Tibial nerve (tissue), 4 donors: ENCODE measurements at regions not wholly inside any gene's neighbourhood (a gene's known extent, or its start where the extent isn't known, plus 50 kb on each side); places are given as distances from the start of the nearest gene placed in this dataset.

Source experiments
- DNase-seq, 2 donors: peaks; one replicate each; pipeline ENCODE4 v3.0.0-alpha.2; 2019; ENCODE audit warnings: low spot score in 2 of 2
- H3K27ac ChIP-seq, 4 donors: fragments of 200-600 bp; sonication (generic) in 3 of 4; one replicate each; pipeline ENCODE4 v1.5.1; 2017 to 2019; ENCODE audit warnings: mild to moderate bottlenecking in 1 of 4
- H3K27me3 ChIP-seq, 2 donors: fragments of 200-600 bp; sonication (generic) in 1 of 2; one replicate each; pipeline versions ENCODE4 v1.5.1 to v1.6.0; 2017 to 2019
- H3K36me3 ChIP-seq, 3 donors: fragments of 200-600 bp; sonication (generic); one replicate each; pipeline ENCODE4 v1.5.1; 2018 to 2019
- H3K4me1 ChIP-seq, 4 donors: fragments of 200-600 bp; sonication (generic) in 3 of 4; one replicate each; pipeline ENCODE4 v1.5.1; 2017 to 2019
- H3K4me3 ChIP-seq, 4 donors: fragments of 200-600 bp; sonication (generic) in 3 of 4; one replicate each; pipeline ENCODE4 v1.5.1; 2017 to 2019; ENCODE audit warnings: mild to moderate bottlenecking in 1 of 4, moderate library complexity in 1 of 4
- H3K9me3 ChIP-seq, 4 donors: fragments of 200-600 bp; sonication (generic) in 3 of 4; one replicate each; pipeline ENCODE4 v1.5.1; 2017 to 2019
- EP300 ChIP-seq, 2 donors: sonication (generic); formaldehyde crosslinking; IDR thresholded peaks; one replicate each; pipeline ENCODE4 v1.6.1; 2017; ENCODE audit warnings: antibody characterized with exemption in 2 of 2, mild to moderate bottlenecking in 1 of 2
- POLR2A ChIP-seq, 2 donors: fragments of 450-650 bp; IDR thresholded peaks; one replicate each; pipeline ENCODE4 v1.6.1; 2017; ENCODE audit warnings: antibody characterized with exemption in 2 of 2, mild to moderate bottlenecking in 2 of 2, moderate library complexity in 2 of 2
- WGBS, 2 donors: methylation state at CpG; one replicate each; pipeline ENCODE4 v1.1.5; 2018; 5-methylcytosine and 5-hydroxymethylcytosine counted together
- TF ChIP-seq, protein P1 (sequence below), 5 experiments: fragments of 200-600 bp in 3 of 5; fragments of 450-650 bp in 2 of 5; sonication (generic) in 3 of 5; IDR thresholded peaks; one replicate each; pipeline ENCODE4 v1.5.1; 2016 to 2019; ENCODE audit warnings: antibody characterized with exemption in 5 of 5, mild to moderate bottlenecking in 3 of 5, moderate library complexity in 2 of 5

- no peak for DNase-seq
- WGBS, 2 donors, result 78 to 79% methylated on average over 6 of the region's 6 CpGs
- Histone ChIP-seq H3K4me3 (no peak overlapping the region), H3K27ac (no peak overlapping the region), H3K9me3 (no peaks in the 10 kb centered on the region), H3K36me3 (no peaks in the 10 kb centered on the region), H3K4me1 (no peaks in the 10 kb centered on the region), H3K27me3 (no peaks in the 10 kb centered on the region)
- TF ChIP-seq EP300 (IDR thresholded peaks at IDR 0.05), result no peak
Measured at GRCh38 chr2:142536966-142537365, 340.5 kb upstream of the KYNU start.

DNA sequence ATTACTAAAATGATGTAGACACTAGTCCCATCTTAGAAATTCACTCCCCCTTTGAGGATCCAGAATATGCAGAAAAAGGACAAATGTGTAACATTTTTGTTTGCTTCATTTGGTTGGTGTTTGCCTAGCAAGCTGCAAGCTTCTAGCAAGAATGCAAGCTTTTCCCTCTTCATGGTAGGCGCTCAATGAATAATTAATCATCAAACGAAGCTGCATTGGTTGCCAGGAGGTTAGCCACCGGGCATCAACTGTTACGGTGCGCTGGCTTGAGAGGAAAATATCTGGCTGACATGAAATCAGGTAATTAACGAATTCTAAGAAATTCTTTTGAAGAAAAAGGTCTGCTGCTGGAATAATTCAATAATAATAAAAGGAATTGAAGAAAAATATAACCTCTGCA, 341.0 kb upstream of the KYNU start:
- H3K4me1 ChIP-seq, result no peaks in the 10 kb centered on the region
- H3K4me3 ChIP-seq, result no peak overlapping the region
- TF ChIP-seq POLR2A (IDR thresholded peaks at IDR 0.05) (no peak), EP300 (IDR thresholded peaks at IDR 0.05) (no peak)
- TF ChIP-seq, protein P1, sequence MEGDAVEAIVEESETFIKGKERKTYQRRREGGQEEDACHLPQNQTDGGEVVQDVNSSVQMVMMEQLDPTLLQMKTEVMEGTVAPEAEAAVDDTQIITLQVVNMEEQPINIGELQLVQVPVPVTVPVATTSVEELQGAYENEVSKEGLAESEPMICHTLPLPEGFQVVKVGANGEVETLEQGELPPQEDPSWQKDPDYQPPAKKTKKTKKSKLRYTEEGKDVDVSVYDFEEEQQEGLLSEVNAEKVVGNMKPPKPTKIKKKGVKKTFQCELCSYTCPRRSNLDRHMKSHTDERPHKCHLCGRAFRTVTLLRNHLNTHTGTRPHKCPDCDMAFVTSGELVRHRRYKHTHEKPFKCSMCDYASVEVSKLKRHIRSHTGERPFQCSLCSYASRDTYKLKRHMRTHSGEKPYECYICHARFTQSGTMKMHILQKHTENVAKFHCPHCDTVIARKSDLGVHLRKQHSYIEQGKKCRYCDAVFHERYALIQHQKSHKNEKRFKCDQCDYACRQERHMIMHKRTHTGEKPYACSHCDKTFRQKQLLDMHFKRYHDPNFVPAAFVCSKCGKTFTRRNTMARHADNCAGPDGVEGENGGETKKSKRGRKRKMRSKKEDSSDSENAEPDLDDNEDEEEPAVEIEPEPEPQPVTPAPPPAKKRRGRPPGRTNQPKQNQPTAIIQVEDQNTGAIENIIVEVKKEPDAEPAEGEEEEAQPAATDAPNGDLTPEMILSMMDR (IDR thresholded peaks at IDR 0.05), result no peak
- no peaks in the 10 kb centered on the region for H3K9me3 ChIP-seq
- no peaks in the 10 kb centered on the region for H3K27me3 ChIP-seq
- WGBS, 2 donors, result 78 to 83% methylated on average over 6 of the region's 6 CpGs
- no peak for DNase-seq
- no peak overlapping the region for H3K27ac ChIP-seq
- no peaks in the 10 kb centered on the region for H3K36me3 ChIP-seq

DNA sequence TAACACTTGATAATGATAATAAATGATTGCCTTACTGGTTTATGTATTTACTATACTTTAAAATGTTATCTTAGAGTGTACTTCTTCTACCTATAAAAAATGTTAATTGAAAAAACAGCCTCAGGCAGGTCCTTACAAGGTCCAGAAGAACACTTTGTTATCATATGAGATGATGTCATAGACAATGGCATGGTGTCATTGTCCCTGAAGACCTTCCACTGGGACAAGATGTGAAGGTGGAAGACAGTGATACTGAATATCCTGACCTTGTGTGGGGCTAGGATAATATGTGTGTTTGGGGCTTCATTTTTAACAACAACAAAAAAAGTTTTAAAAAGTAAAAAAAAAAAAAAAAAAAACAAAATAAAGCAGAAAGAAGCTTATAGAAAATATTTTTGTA, 342.2 kb upstream of the KYNU start:
- no peak overlapping the region for H3K27ac ChIP-seq
- TF ChIP-seq, protein P1 (IDR thresholded peaks at IDR 0.05), result no peak
- no peak for TF ChIP-seq EP300 (IDR thresholded peaks at IDR 0.05)
- no peak for TF ChIP-seq POLR2A (IDR thresholded peaks at IDR 0.05)
- no peaks in the 10 kb centered on the region for H3K27me3 ChIP-seq
- no peaks in the 10 kb centered on the region for H3K36me3 ChIP-seq
- H3K9me3 ChIP-seq, result no peaks in the 10 kb centered on the region
- no peak for DNase-seq
- no peaks in the 10 kb centered on the region for H3K4me1 ChIP-seq
- H3K4me3 ChIP-seq, result no peak overlapping the region

DNA sequence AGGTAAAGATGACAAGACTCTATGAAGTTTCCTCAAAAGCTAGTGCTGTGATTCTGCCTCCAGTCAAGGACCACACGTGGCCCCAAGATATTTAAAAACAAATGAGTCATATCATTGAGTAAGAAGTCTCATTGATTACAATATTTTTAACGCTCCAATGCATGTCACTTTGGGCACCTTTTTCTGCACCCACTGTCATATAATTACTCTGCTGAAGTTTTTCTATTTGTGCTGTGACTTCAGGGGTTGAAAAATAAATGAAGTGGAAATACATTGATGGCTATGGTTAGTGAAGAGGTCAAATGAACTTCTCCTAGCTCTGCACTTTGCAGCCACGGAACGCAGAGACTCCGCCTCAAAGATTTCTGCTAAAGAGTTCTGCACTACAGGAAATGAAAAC, 344.3 kb upstream of the KYNU start:
- TF ChIP-seq POLR2A (IDR thresholded peaks at IDR 0.05) (no peak), EP300 (IDR thresholded peaks at IDR 0.05) (no peak)
- TF ChIP-seq, protein P1 (IDR thresholded peaks at IDR 0.05), result no peak

DNA sequence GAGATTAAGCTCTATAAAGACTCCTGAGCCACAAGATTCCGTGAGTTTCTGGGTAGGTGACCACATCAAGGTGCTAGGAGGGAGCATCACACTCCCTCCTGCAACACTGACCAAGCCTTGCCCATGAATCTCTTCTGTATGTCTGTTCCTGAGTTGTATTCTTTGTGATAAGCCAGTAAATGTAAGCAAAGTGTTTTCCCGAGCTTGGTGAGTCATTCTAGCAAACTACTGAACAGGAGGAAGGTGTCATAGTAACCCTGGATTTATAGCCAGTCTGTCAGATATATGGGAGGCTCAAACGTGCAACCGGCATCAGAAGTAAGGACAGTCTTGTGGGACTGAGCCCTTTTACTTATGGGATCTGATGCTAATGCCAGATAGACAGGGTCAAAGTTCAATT, 346.1 kb upstream of the KYNU start:
- Histone ChIP-seq H3K36me3 (no peaks in the 10 kb centered on the region), H3K27ac (no peak overlapping the region), H3K27me3 (no peaks in the 10 kb centered on the region), H3K9me3 (no peaks in the 10 kb centered on the region), H3K4me1 (no peaks in the 10 kb centered on the region), H3K4me3 (no peak overlapping the region)
- TF ChIP-seq, protein P1 (IDR thresholded peaks at IDR 0.05), result no peak
- TF ChIP-seq EP300 (IDR thresholded peaks at IDR 0.05) (no peak), POLR2A (IDR thresholded peaks at IDR 0.05) (no peak)
- 42 to 43% methylated on average over 4 of the region's 4 CpGs for WGBS, 2 donors
- no peak for DNase-seq

More for the DNA sequence above, 344.3 kb upstream of the KYNU start:
- Histone ChIP-seq H3K27ac (no peak overlapping the region), H3K36me3 (no peaks in the 10 kb centered on the region), H3K27me3 (no peaks in the 10 kb centered on the region), H3K4me3 (no peak overlapping the region), H3K4me1 (no peaks in the 10 kb centered on the region), H3K9me3 (no peaks in the 10 kb centered on the region)
- DNase-seq, result no peak
- 70 to 77% methylated on average over 5 of the region's 5 CpGs for WGBS, 2 donors

- Histone ChIP-seq H3K27ac (no peak overlapping the region), H3K4me1 (no peaks in the 10 kb centered on the region), H3K36me3 (no peaks in the 10 kb centered on the region), H3K4me3 (no peak overlapping the region), H3K27me3 (no peaks in the 10 kb centered on the region), H3K9me3 (no peaks in the 10 kb centered on the region)
- whole genome bisulfite sequencing, 2 donors, result 75 to 87% methylated on average over 3 of the region's 3 CpGs
- TF ChIP-seq EP300 (IDR thresholded peaks at IDR 0.05) (no peak), POLR2A (IDR thresholded peaks at IDR 0.05) (no peak)
- TF ChIP-seq, protein P1 (IDR thresholded peaks at IDR 0.05), result no peak
- DNase-seq, result no peak
Measured at GRCh38 chr2:142525720-142526119, 351.7 kb upstream of the KYNU start.
